SK-N-SH (cell line): ENCODE measurements at regions not wholly inside any gene's neighbourhood (a gene's known extent, or its start where the extent isn't known, plus 50 kb on each side); places are given as distances from the start of the nearest gene placed in this dataset.

Source experiments
- CTCF ChIA-PET: fragments of 300-600, 350-600 bp; formaldehyde crosslinking; extraction: SDS; loops from one replicate; lab custom pipeline; 2021; lab: Yijun Ruan, JAX
- POLR2A ChIA-PET: fragments of 350-600 bp; sonication (Branson Sonifier 250); formaldehyde crosslinking; extraction: SDS; loops from one replicate; lab custom pipeline; 2020; ENCODE audit warnings: antibody characterized with exemption, inconsistent platforms; lab: Yijun Ruan, JAX
- DNase-seq: peaks from one replicate; pipeline ENCODE4 v3.0.0; 2012
- H2AFZ ChIP-seq: fragments of 200-600 bp; sonication (generic); 2 replicates; pipeline ENCODE4 v1.8.1; 2016; ENCODE audit warnings: antibody characterized with exemption, mild to moderate bottlenecking, low read depth
- H3F3A ChIP-seq: fragments of 200-600 bp; sonication (generic); replicated peaks from 2 replicates; pipeline ENCODE3; 2016; ENCODE audit warnings: antibody characterized with exemption, mild to moderate bottlenecking; ENCODE audit not compliant: insufficient read depth
- H3K27ac ChIP-seq, 2 experiments: fragments of 200-500 bp in 1 of 2; fragments of 200-600 bp in 1 of 2; sonication (Bioruptor generic) in 1 of 2; sonication (generic), shearing (Covaris generic) in 1 of 2; 2 replicates each; pipeline versions ENCODE4 v1.5.1 to v1.6.1; 2014 to 2016; ENCODE audit warnings: low read depth in 2 of 2, inconsistent platforms in 1 of 2, low read length in 1 of 2, mild to moderate bottlenecking in 1 of 2, mixed read lengths in 1 of 2
- H3K27me3 ChIP-seq: fragments of 200-600 bp; sonication (generic), shearing (Covaris generic); 2 replicates; pipeline ENCODE4 v1.6.1; 2016; ENCODE audit warnings: mixed run types; ENCODE audit not compliant: insufficient read depth
- H3K36me3 ChIP-seq, 2 experiments: fragments of 200-500 bp in 1 of 2; fragments of 200-600 bp in 1 of 2; sonication (Bioruptor generic) in 1 of 2; sonication (generic) in 1 of 2; replicated peaks in 1 of 2; 2 replicates each; pipeline versions ENCODE3 to v1.5.1; 2014 to 2016; ENCODE audit warnings: low read length in 1 of 2, mild to moderate bottlenecking in 1 of 2; ENCODE audit not compliant: insufficient read depth in 2 of 2, control insufficient read depth in 1 of 2
- H3K4me1 ChIP-seq, 2 experiments: fragments of 200-500 bp in 1 of 2; fragments of 200-600 bp in 1 of 2; sonication (Bioruptor generic) in 1 of 2; sonication (generic), shearing (Covaris generic) in 1 of 2; 2 replicates each; pipeline versions ENCODE4 v1.5.1 to v1.6.1; 2014 to 2016; ENCODE audit warnings: low read depth in 1 of 2, low read length in 1 of 2, mixed run types in 1 of 2; ENCODE audit not compliant: insufficient read depth in 2 of 2, control insufficient read depth in 1 of 2
- H3K4me2 ChIP-seq: fragments of 200-600 bp; sonication (generic), shearing (Covaris generic); 2 replicates; pipeline ENCODE4 v1.6.1; 2017; ENCODE audit warnings: mixed run types
- H3K4me3 ChIP-seq, 2 experiments: fragments of 200-500 bp in 1 of 2; fragments of 200-600 bp in 1 of 2; sonication (Bioruptor generic) in 1 of 2; sonication (generic), shearing (Covaris generic) in 1 of 2; 2 replicates each; pipeline versions ENCODE4 v1.5.1 to v1.8.1; 2014 to 2016; ENCODE audit warnings: low read depth in 2 of 2, inconsistent platforms in 1 of 2, low read length in 1 of 2, mild to moderate bottlenecking in 1 of 2, mixed read lengths in 1 of 2, moderate library complexity in 1 of 2
- H3K79me2 ChIP-seq: fragments of 200-600 bp; sonication (generic); 2 replicates; pipeline ENCODE4 v1.8.1; 2017; ENCODE audit warnings: mild to moderate bottlenecking; ENCODE audit not compliant: insufficient read depth
- H3K9ac ChIP-seq: fragments of 200-600 bp; sonication (generic); 2 replicates; pipeline ENCODE4 v1.6.1; 2017; ENCODE audit warnings: mixed run types
- H3K9me2 ChIP-seq: fragments of 200-600 bp; sonication (generic); 2 replicates; pipeline ENCODE4 v1.6.1; 2017; ENCODE audit warnings: mixed run types
- H3K9me3 ChIP-seq: fragments of 200-600 bp; sonication (generic); 2 replicates; pipeline ENCODE4 v1.6.1; 2017; ENCODE audit warnings: mixed run types, mild to moderate bottlenecking, moderate library complexity
- H4K20me1 ChIP-seq: fragments of 200-600 bp; sonication (generic); 2 replicates; pipeline ENCODE4 v1.6.1; 2017; ENCODE audit warnings: mild to moderate bottlenecking, mixed run types; ENCODE audit not compliant: insufficient read depth
- ELF1 ChIP-seq: IDR thresholded peaks from 2 replicates; pipeline ENCODE4 v1.4.0; 2012
- EZH2phosphoT487 ChIP-seq: fragments of 200-600 bp; sonication (generic); IDR thresholded peaks from 2 replicates; pipeline ENCODE4 v1.6.1; 2017; ENCODE audit warnings: low read depth, mixed run types, mild to moderate bottlenecking, antibody characterized with exemption, moderate library complexity, borderline replicate concordance
- FOXJ3 ChIP-seq: sonication (generic); formaldehyde crosslinking; IDR thresholded peaks from 2 replicates; pipeline ENCODE4 v1.5.1; 2020; ENCODE audit warnings: mild to moderate bottlenecking, missing genetic modification reagents
- FOXM1 ChIP-seq: IDR thresholded peaks from 2 replicates; pipeline ENCODE4 v1.4.0; 2012; ENCODE audit warnings: low read depth, mild to moderate bottlenecking
- GABPA ChIP-seq: IDR thresholded peaks from 2 replicates; pipeline ENCODE4 v1.4.0; 2012; ENCODE audit warnings: low read depth, mild to moderate bottlenecking
- NFIC ChIP-seq: IDR thresholded peaks from 2 replicates; pipeline ENCODE4 v1.4.0; 2012; ENCODE audit warnings: borderline replicate concordance
- NRF1 ChIP-seq: IDR thresholded peaks from 2 replicates; pipeline ENCODE4 v1.6.1; 2012; ENCODE audit warnings: low read depth, mild to moderate bottlenecking, low read length
- POLR2AphosphoS5 ChIP-seq: IDR thresholded peaks from 2 replicates; pipeline ENCODE4 v1.6.1; 2012; ENCODE audit warnings: low read depth, low read length
- TAF1 ChIP-seq: IDR thresholded peaks from 2 replicates; pipeline ENCODE4 v1.6.1; 2012; ENCODE audit warnings: low read depth, mild to moderate bottlenecking, low read length, moderate library complexity, borderline replicate concordance
- USF1 ChIP-seq: IDR thresholded peaks from 2 replicates; pipeline ENCODE4 v1.4.0; 2012; ENCODE audit warnings: low read depth, borderline replicate concordance
- WGBS: methylation state at CpG from one replicate; pipeline ENCODE4 v1.1.6; 2017; ENCODE audit warnings: low lambda C conversion rate; 5-methylcytosine and 5-hydroxymethylcytosine counted together
- TF ChIP-seq, protein P1 (sequence below): IDR thresholded peaks from 2 replicates; pipeline ENCODE4 v1.6.1; 2012; ENCODE audit warnings: mild to moderate bottlenecking, low read depth, low read length, moderate library complexity

DNA sequence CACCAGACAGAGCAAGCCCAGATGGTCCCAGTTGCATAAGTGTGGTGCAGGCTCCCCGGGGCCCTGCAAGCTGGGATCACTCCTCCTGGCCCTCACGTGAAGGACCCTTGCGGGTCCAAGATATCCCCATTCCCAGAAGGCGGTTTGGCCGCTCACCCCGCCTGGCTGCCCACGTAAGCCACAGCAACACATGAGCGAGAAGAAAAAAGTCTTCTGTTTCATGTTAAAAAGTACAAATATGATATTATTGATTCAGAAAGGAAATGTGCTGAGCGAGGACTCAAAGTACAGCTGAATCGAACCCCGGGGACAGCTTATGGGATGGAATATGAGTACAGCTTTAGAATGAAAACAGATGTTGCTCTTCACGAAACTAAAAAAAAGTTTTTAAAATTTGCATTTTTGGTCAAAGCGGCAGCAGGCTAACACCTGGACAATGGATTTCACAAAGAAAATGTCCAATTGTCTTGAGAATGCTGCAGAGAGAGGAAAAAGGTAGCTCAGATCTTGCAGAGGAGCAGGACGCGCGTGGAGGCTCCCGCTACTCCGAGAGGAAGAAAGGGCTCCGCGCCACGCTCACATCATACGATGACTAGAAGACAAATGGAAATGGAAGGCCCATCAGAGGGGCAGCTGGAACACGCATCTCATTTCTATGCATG lies 427.6 kb downstream of the IRX1 start:
- no peaks in the 10 kb centered on the region for H4K20me1 ChIP-seq
- TF ChIP-seq POLR2AphosphoS5 (no peak), ELF1 (no peak)
- ChIA-PET POLR2A (no interaction called here), CTCF (no interaction called here)
- H3K9me3 ChIP-seq, result no peaks in the 10 kb centered on the region
- H3K27ac ChIP-seq, result no peak overlapping the region
- H3K4me1 ChIP-seq, result no peaks in the 10 kb centered on the region
- H3K36me3 ChIP-seq, result no peaks in the 10 kb centered on the region
- H3K4me2 ChIP-seq, result no peak overlapping the region
- no peak overlapping the region for H3K4me3 ChIP-seq
- no peak for DNase-seq
- H3K27me3 ChIP-seq, result no peaks in the 10 kb centered on the region
- no peaks in the 10 kb centered on the region for H3F3A ChIP-seq
- no peak overlapping the region for H3K9ac ChIP-seq
- whole genome bisulfite sequencing, result 32% methylated on average over 23 of the region's 23 CpGs
- no peak overlapping the region for H2AFZ ChIP-seq
- no peaks in the 10 kb centered on the region for H3K79me2 ChIP-seq
- no peaks in the 10 kb centered on the region for H3K9me2 ChIP-seq

GRCh38 chr5:4023753-4024335 lies 428.2 kb downstream of the IRX1 start:
- H3K4me3 ChIP-seq, result no peak overlapping the region
- no peaks in the 10 kb centered on the region for H3K9me3 ChIP-seq
- no peak for TF ChIP-seq NRF1
- no peak for TF ChIP-seq NFIC
- no peak for TF ChIP-seq FOXJ3 (CRISPR knock-in tag)
- TF ChIP-seq, protein P1, sequence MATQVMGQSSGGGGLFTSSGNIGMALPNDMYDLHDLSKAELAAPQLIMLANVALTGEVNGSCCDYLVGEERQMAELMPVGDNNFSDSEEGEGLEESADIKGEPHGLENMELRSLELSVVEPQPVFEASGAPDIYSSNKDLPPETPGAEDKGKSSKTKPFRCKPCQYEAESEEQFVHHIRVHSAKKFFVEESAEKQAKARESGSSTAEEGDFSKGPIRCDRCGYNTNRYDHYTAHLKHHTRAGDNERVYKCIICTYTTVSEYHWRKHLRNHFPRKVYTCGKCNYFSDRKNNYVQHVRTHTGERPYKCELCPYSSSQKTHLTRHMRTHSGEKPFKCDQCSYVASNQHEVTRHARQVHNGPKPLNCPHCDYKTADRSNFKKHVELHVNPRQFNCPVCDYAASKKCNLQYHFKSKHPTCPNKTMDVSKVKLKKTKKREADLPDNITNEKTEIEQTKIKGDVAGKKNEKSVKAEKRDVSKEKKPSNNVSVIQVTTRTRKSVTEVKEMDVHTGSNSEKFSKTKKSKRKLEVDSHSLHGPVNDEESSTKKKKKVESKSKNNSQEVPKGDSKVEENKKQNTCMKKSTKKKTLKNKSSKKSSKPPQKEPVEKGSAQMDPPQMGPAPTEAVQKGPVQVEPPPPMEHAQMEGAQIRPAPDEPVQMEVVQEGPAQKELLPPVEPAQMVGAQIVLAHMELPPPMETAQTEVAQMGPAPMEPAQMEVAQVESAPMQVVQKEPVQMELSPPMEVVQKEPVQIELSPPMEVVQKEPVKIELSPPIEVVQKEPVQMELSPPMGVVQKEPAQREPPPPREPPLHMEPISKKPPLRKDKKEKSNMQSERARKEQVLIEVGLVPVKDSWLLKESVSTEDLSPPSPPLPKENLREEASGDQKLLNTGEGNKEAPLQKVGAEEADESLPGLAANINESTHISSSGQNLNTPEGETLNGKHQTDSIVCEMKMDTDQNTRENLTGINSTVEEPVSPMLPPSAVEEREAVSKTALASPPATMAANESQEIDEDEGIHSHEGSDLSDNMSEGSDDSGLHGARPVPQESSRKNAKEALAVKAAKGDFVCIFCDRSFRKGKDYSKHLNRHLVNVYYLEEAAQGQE, result no peak
- TF ChIP-seq TAF1, result no peak
- no peak for TF ChIP-seq FOXM1
- no peak for TF ChIP-seq USF1
- no peak for TF ChIP-seq GABPA
- no peak for TF ChIP-seq EZH2phosphoT487
- H3F3A ChIP-seq, result no peaks in the 10 kb centered on the region
- no peaks in the 10 kb centered on the region for H3K9me2 ChIP-seq
- H3K27ac ChIP-seq, result no peak overlapping the region
- no peak overlapping the region for H2AFZ ChIP-seq
- H3K79me2 ChIP-seq, result no peaks in the 10 kb centered on the region
- no peak overlapping the region for H3K9ac ChIP-seq
- CTCF ChIA-PET, result no interaction called here
- no peaks in the 10 kb centered on the region for H3K36me3 ChIP-seq
- no peaks in the 10 kb centered on the region for H3K27me3 ChIP-seq
- H3K4me2 ChIP-seq, result no peak overlapping the region
- H4K20me1 ChIP-seq, result no peaks in the 10 kb centered on the region
- no peaks in the 10 kb centered on the region for H3K4me1 ChIP-seq
- DNase-seq, result no peak
- POLR2A ChIA-PET, result no interaction called here
